OCI-LY1 (cell line): ENCODE measurements at regions not wholly inside any gene's neighbourhood (a gene's known extent, or its start where the extent isn't known, plus 50 kb on each side); places are given as distances from the start of the nearest gene placed in this dataset.

Source experiments
- H2AFZ ChIP-seq: fragments of 200-600 bp; sonication (generic), shearing (Covaris generic); 2 replicates; pipeline ENCODE4 v1.6.0; 2014; ENCODE audit warnings: antibody characterized with exemption, mild to moderate bottlenecking, low read length
- H3F3A ChIP-seq: fragments of 200-600 bp; sonication (generic), shearing (Covaris generic); 2 replicates; pipeline ENCODE4 v1.6.0; 2014; ENCODE audit warnings: mild to moderate bottlenecking, antibody characterized with exemption, low read length, moderate library complexity; ENCODE audit not compliant: insufficient read depth
- H3K27ac ChIP-seq: fragments of 200-600 bp; sonication (generic); 2 replicates; pipeline ENCODE4 v1.5.1; 2014; ENCODE audit warnings: low read length, mixed run types, mild to moderate bottlenecking, low read depth; ENCODE audit not compliant: poor library complexity, severe bottlenecking
- H3K27me3 ChIP-seq: fragments of 200-600 bp; sonication (generic); 2 replicates; pipeline ENCODE4 v1.6.0; 2014; ENCODE audit warnings: antibody characterized with exemption, mild to moderate bottlenecking, low read length, moderate library complexity; ENCODE audit not compliant: insufficient read depth
- H3K36me3 ChIP-seq: fragments of 200-600 bp; sonication (generic); 2 replicates; pipeline ENCODE4 v1.6.1; 2014; ENCODE audit warnings: mild to moderate bottlenecking, antibody characterized with exemption, low read length, moderate library complexity, mixed read lengths; ENCODE audit not compliant: insufficient read depth
- H3K4me1 ChIP-seq: fragments of 200-600 bp; sonication (generic); 2 replicates; pipeline ENCODE4 v1.5.1; 2014; ENCODE audit warnings: mild to moderate bottlenecking, low read length, moderate library complexity; ENCODE audit not compliant: insufficient read depth, severe bottlenecking
- H3K4me2 ChIP-seq: fragments of 200-600 bp; sonication (generic), shearing (Covaris generic); 2 replicates; pipeline ENCODE4 v1.6.1; 2014; ENCODE audit warnings: low read length
- H3K4me3 ChIP-seq: fragments of 200-600 bp; sonication (generic); 2 replicates; pipeline ENCODE4 v1.5.1; 2014; ENCODE audit warnings: low read length, low read depth, mild to moderate bottlenecking, mixed read lengths; ENCODE audit not compliant: poor library complexity, severe bottlenecking
- H3K79me2 ChIP-seq: fragments of 200-600 bp; shearing (Covaris generic); 2 replicates; pipeline ENCODE4 v1.6.1; 2016; ENCODE audit warnings: mixed run types, low read length, mixed read lengths; ENCODE audit not compliant: insufficient read depth
- H3K9ac ChIP-seq: fragments of 200-600 bp; sonication (generic), shearing (Covaris generic); 2 replicates; pipeline ENCODE4 v1.6.1; 2014; ENCODE audit warnings: mild to moderate bottlenecking, low read length, mixed read lengths
- H3K9me2 ChIP-seq: fragments of 200-600 bp; sonication (generic), shearing (Covaris generic); 2 replicates; pipeline ENCODE4 v1.6.1; 2014; ENCODE audit warnings: low read depth, mild to moderate bottlenecking, low read length, mixed read lengths
- H3K9me3 ChIP-seq: fragments of 200-600 bp; shearing (Covaris generic); 2 replicates; pipeline ENCODE4 v1.6.1; 2014; ENCODE audit warnings: low read length, mixed read lengths
- H4K20me1 ChIP-seq: fragments of 200-600 bp; sonication (generic), shearing (Covaris generic); 2 replicates; pipeline ENCODE4 v1.6.0; 2016; ENCODE audit warnings: mild to moderate bottlenecking, low read length; ENCODE audit not compliant: insufficient read depth
- EZH2 ChIP-seq: fragments of 200-600 bp; sonication (generic), shearing (Covaris generic); IDR thresholded peaks from 2 replicates; pipeline ENCODE4 v1.8.0; 2017; ENCODE audit warnings: borderline replicate concordance, mixed run types, mild to moderate bottlenecking, antibody characterized with exemption, low read length, moderate library complexity, mixed read lengths
- TF ChIP-seq, protein P1 (sequence below): fragments of 200-600 bp; sonication (generic), shearing (Covaris generic); IDR thresholded peaks from 2 replicates; pipeline ENCODE4 v1.5.1; 2017; ENCODE audit warnings: mild to moderate bottlenecking, antibody characterized with exemption, low read length, moderate library complexity, mixed read lengths

DNA sequence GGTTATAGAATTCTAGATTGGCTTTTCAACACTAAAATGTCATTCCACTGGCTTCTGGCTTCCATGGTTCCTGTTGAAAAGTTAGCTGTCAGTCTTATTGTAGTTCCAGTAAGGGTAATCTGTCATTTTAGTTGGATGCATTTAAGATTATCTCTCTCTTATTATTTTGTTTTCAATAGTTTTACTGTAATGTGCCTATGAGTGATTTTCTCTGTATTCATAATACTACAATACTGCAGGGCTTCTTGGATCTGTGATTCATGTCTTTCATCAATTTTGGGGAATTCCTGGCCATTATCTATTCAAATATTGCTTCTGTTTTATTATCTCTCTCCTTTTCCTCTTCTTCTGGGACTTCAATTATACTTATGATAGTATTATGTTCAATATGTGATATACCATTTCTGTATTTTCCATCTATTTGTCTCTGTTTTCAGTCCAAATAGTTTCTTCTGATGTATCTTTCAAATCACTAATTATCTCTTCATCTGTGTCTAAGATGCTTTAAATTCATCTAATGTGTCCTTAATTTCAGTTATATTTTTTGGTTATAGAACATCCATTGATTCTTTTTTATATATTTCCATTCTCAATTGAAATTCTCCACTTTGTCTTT is 101.5 kb downstream of the KCTD15 start:
- Histone ChIP-seq H3K9me3 (peaks cover 6% of the 10 kb centered on the region), H3K79me2 (no peaks in the 10 kb centered on the region), H2AFZ (no peak overlapping the region), H3K9ac (no peak overlapping the region), H3K4me3 (no peak overlapping the region), H3K4me2 (no peak overlapping the region), H3K27ac (no peak overlapping the region), H4K20me1 (no peaks in the 10 kb centered on the region), H3K27me3 (no peaks in the 10 kb centered on the region), H3K9me2 (no peaks in the 10 kb centered on the region), H3F3A (no peaks in the 10 kb centered on the region), H3K36me3 (no peaks in the 10 kb centered on the region), H3K4me1 (no peaks in the 10 kb centered on the region)
- no peak for TF ChIP-seq EZH2
- TF ChIP-seq, protein P1, sequence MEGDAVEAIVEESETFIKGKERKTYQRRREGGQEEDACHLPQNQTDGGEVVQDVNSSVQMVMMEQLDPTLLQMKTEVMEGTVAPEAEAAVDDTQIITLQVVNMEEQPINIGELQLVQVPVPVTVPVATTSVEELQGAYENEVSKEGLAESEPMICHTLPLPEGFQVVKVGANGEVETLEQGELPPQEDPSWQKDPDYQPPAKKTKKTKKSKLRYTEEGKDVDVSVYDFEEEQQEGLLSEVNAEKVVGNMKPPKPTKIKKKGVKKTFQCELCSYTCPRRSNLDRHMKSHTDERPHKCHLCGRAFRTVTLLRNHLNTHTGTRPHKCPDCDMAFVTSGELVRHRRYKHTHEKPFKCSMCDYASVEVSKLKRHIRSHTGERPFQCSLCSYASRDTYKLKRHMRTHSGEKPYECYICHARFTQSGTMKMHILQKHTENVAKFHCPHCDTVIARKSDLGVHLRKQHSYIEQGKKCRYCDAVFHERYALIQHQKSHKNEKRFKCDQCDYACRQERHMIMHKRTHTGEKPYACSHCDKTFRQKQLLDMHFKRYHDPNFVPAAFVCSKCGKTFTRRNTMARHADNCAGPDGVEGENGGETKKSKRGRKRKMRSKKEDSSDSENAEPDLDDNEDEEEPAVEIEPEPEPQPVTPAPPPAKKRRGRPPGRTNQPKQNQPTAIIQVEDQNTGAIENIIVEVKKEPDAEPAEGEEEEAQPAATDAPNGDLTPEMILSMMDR = no peak

DNA sequence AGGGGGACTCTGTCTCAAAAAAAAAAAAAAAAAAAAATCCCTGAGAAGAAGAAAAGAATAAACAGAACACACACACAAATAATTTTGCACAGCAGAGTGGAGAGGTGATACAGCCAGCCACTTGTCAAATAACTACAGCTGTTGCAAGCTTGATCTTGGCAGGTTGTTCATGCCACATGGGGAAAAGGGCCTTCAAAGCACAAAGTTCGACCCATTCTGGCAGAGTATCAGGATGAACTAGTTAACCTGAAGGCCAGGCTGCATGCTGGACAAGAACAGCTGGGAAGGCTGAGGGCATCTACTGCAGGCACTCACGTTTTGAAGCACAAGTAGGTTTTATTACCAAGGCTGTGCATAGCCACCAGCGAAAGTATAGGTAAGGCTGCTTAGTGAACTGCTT is 104.1 kb downstream of the KCTD15 start:
- Histone ChIP-seq H4K20me1 (no peaks in the 10 kb centered on the region), H3K9me2 (no peaks in the 10 kb centered on the region), H3F3A (no peaks in the 10 kb centered on the region), H3K4me2 (no peak overlapping the region), H3K9me3 (peaks cover 6% of the 10 kb centered on the region), H2AFZ (no peak overlapping the region), H3K27me3 (no peaks in the 10 kb centered on the region), H3K4me1 (no peaks in the 10 kb centered on the region), H3K4me3 (no peak overlapping the region), H3K79me2 (no peaks in the 10 kb centered on the region), H3K36me3 (no peaks in the 10 kb centered on the region), H3K9ac (no peak overlapping the region), H3K27ac (no peak overlapping the region)
- no peak for TF ChIP-seq EZH2
- TF ChIP-seq, protein P1 = no peak

DNA sequence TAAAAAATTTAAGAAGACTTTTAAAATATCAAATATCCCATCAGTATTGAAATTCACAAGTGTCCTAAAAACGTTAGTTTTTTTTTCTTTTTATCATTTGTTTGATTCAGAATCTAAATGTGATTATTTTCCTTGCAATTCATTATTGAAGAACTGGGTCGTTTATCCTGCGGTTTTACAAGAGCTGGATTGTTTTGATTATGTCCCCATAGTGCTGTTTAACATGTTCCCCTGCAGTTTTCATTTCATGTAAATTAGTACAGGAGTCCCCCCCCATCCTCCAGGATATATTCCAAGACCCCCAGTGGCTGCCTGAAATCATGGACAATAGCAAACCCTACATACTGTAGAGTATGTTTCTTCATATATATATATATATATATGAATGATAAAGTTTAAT is 105.7 kb downstream of the KCTD15 start:
- H2AFZ ChIP-seq = no peak overlapping the region
- no peak overlapping the region for H3K4me3 ChIP-seq
- TF ChIP-seq, protein P1 = no peak
- TF ChIP-seq EZH2 = no peak
- H3K27me3 ChIP-seq = no peaks in the 10 kb centered on the region
- H4K20me1 ChIP-seq = no peaks in the 10 kb centered on the region
- no peaks in the 10 kb centered on the region for H3K79me2 ChIP-seq
- H3K9me3 ChIP-seq = peaks cover 6% of the 10 kb centered on the region
- H3K9ac ChIP-seq = no peak overlapping the region
- no peaks in the 10 kb centered on the region for H3F3A ChIP-seq
- H3K4me2 ChIP-seq = no peak overlapping the region
- no peaks in the 10 kb centered on the region for H3K9me2 ChIP-seq
- no peak overlapping the region for H3K27ac ChIP-seq
- H3K4me1 ChIP-seq = no peaks in the 10 kb centered on the region
- no peaks in the 10 kb centered on the region for H3K36me3 ChIP-seq
